NCI-H1436 (cell line): ENCODE measurements at regions not wholly inside any gene's neighbourhood (a gene's known extent, or its start where the extent isn't known, plus 50 kb on each side); places are given as distances from the start of the nearest gene placed in this dataset.
A peak's percentile ranks its signal among the peaks of the same experiment; 100 is the strongest.

Source experiments
- DNase-seq: peaks from one replicate; lab custom pipeline; 2025; lab: John Stamatoyannopoulos, UW

DNA sequence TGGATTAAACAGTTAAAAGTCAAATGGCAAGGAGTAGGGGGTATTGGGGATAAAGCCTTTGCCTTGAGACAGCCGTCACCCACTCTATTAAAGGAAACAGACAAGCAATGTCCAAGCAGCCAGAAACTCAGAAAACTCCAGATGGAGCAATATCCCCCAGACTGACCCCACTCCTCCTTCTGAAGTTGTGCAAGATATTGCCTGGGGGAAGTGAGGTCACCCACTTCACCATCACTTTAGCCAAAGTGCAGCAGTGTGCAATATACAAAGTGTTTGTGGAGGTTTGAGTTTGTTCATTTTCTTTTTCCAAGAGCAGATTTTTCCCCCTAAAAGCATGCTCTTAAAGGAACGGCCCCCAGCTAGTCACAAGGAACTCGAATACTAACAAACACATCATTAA, 125.1 kb downstream of the ETS2 start:
- no peak for DNase-seq

DNA sequence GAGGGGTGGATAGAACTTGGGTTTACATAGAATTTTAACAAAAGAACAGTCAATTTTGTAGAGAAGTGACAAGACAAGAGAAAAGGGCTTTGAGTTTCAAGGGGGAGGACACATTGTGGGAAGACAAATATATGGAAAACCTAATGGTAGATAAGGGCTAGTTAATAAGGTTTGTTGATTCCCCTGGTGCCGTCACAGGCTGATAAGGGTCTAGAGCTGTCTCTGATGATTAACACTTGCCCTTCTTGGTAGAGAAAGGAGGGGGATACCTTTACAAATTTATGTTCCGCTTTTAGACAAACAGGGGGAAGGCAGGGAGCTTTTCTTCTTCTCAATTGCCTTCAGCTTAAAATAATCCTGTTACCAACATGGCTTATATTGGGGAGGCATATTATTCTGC, 124.3 kb downstream of the ETS2 start:
- DNase-seq, result no peak

DNA sequence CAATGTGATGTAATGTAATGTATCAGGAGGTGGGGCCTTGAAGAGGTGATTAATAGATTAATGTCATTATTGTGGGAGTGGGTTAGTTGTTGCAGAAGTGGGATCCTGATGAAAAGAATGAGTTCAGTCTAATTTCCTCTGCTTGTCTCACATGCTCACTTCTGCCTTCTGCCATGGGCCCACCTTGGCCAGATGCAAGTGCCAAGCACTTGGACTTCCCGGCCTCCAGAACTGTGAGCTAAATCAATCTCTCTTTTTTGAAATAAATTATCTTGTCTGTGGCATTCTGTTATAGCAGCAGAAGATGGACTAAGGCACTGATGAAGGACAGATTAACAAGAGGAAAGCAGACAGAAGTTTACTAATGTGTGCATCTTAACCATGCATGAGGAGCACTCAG, 123.9 kb downstream of the ETS2 start:
- no peak for DNase-seq

DNA sequence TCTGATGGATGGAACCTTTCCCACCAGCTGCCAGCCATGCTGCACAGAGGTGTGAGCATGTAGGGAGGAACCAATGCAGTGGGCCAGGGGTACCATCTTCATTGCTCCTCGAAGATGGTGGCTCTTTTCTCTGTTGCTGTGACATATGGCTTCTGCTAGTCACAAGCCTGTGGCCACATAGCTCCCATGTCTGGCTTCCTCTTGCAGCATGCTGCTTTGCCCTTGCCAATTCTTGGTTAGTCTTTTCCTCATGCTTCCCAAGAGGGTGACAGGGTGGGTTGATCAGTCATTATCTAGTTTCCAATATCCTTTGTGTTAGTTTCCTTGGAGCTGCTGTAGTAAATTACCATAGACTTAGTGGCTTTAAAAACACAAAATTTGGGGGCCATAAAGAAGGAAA, 123.4 kb downstream of the ETS2 start:
- DNase-seq, result no peak

DNA sequence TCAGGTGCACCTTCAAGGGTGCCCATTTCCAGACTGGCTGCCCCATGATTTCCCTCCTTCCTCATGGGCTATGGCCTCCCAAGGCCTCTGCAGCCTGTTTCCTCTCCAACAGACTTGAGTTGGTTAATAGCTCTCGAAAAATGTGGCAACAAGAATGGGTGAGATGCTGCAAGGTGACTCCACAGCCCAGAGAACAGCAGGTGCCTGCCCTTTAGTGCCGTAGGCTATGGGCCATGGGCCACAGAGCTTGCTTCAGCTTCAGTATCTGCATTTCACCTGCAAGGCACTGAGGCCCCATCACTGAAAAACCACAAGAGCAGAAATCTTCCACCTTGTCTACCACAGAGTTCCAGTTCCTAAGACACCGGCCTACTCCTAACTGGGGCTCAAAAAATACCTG, 122.0 kb downstream of the ETS2 start:
- DNase-seq, result no peak

DNA sequence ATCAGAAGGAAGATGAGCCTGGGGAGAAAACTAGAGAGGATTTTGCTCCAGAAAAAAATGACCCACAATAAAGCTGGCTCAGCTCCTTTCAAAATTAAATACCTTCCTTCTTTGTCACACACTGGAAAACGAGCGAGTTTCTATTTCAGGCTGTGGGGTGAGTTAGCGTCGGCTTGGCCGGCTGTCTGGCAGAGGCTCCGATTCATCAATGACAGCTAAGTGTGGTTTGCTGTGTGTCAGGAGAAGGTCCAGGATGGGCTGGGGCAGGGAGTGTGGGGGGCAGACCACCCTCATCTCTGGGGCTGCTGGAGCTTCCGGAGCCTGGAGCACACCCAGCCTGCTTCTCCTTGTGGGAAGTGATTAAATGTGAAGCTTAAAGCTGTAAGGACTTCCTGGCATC, 120.2 kb downstream of the ETS2 start:
- DNase-seq, result no peak

DNA sequence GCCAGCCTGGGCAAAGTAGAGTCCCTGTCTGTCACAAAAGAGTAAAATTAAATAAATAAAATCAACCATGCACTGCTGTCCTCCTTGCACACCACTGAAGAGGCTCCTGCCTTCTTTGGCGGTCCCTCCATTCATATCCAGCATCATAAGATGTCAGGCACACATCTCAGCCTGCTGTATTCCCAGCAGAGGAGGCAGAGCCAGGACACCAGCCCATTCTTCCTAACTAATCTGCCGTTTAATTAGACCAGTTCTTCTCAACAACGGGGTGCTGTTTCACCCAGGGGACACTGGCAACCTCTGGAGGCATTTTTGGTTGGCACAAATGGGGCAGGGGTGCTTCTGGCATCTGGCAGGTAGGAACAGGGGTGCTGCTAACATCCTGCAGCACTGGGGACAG, 119.7 kb downstream of the ETS2 start:
- DNase-seq, result no peak

DNA sequence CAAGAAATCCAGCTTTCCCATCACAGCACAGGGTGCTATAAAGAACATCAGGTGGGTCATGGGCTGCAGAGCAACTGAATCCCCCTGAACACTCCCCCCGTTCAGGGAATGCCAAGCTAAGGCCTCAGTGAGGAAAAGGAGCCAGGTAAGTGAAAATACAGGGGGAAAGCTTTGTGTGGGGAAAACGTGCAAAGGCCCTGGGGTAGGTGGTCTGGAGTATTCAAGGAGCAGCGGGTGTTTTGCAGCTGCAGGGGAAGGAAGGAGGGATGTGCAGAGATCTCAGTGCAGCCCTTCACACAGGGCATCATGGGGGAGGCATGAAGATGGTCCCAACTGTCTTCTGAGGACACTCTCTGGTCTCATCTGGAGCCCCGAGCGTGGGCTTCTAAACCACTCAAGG, 119.2 kb downstream of the ETS2 start:
- no peak for DNase-seq

DNA sequence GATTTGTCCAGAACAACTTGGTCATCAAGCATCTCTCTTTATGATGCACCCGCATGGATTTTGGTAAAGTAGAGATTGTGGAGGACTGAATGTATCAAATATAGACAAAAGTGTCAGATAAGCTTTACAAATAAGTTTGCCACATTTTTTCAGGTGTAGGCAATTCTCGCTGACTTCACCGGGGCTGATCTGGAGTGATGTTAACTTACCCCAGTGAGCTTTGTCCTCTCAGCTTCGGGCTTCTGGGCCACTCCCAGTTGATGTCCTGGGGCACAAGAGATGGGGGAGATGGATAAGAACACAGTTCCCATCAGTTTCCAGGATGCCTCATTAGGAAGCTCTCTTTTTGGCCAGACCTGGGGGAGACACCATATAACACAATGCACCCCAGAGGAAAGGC, 117.7 kb downstream of the ETS2 start:
- no peak for DNase-seq

DNA sequence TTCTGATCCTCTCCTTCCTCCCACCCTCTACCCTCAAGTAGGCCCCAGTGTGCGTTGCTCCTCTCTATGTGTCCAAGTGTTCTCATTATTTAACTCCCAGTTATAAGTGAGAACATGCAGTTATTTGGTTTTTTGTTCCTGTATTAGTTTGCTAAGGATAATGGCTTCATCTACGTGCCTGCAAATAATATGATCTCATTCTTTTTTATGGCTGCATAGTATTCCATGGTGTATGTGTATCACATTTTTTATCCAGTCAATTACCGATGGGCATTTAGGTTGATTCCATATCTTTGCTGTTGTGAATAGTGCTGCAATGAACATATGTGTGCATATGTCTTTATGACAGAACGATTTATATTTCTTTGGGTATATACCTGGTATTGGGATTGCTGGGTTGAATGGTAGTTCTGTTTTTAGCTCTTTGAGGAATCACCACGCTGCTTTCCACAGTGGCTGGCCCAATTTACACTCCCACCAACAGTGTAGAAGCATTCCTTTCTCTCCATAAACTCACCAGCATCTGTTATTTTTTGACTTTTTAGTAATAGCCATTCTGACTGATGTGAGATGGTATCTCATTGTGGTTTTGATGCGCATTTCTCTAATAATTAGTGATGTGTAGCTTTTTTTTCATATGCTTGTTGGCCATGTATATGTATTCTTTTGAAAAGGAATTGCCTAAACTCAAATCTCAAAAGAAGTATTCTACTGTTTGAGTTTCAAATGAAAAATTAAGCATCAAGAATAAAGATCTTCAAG, 116.9 kb downstream of the ETS2 start:
- DNase-seq, result no peak

DNA sequence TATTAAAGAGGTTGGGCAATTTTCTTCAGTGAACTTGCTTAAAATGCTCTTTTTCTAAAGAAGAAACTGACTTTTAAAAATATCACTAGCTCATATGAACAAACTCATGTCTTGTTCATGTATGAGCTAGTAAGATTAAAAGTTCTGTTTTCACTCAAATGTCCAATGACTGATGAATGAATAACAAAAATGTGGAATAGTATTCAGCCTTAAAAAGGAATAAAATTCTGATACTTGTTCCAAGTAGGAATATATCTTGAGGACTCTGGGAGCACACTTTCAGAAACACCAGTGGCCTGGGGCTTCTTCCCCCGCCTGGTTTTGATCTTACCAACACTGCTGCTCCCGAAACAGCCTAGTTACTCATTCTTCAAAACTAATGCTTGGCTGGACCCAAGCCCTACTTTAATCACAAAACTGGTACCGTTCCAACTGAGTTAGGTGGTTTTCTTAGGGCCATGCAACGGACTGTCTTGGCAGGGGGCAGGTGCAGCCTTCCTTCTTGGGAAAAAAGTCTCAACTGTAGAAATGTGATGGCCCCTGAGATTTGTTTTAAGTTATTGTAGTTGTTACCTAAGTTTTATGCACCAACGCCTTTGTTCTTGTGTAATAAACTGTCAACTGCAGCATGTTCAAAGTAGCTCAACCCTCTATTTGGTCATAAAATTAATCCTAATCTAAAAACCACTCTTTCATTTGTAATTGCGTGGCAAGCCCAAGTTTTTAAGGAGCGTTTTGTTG, 116.0 kb downstream of the ETS2 start:
- no peak for DNase-seq

DNA sequence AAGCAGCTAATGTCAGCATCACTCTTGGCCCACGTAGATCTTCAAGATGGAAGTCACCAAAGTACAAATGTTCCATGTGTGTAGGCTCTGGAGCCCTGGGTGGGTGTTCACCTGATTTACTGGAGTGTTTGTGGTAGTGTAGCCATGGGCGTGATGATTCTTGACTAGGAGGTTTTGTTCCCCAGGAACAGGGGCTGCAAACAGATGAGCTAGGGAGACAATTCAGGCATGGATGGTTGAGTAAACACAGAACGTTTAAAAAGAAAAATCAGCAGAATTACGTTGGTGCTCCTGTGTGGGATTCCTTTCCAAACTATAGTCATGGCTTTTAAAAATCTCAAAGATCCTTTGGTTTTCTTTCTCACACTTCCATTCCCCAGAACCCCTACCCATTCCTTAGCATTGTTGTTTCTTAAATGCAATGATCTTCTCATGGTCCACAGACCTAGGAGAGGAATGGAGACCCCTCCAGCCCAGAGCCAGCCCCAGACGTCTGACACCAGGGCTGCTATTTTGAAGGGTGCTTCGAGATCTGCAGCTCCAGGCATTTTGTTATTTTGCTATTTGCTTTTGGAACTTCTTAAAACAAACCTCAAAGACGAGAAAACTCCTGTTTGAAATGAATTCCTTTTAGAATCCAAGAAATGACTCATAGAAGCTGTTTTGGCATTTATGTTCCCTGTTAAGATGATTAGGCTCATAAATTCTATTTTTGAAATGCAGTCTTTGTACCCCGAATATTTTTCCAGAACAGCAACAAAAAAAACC, 115.1 kb downstream of the ETS2 start:
- no peak for DNase-seq

DNA sequence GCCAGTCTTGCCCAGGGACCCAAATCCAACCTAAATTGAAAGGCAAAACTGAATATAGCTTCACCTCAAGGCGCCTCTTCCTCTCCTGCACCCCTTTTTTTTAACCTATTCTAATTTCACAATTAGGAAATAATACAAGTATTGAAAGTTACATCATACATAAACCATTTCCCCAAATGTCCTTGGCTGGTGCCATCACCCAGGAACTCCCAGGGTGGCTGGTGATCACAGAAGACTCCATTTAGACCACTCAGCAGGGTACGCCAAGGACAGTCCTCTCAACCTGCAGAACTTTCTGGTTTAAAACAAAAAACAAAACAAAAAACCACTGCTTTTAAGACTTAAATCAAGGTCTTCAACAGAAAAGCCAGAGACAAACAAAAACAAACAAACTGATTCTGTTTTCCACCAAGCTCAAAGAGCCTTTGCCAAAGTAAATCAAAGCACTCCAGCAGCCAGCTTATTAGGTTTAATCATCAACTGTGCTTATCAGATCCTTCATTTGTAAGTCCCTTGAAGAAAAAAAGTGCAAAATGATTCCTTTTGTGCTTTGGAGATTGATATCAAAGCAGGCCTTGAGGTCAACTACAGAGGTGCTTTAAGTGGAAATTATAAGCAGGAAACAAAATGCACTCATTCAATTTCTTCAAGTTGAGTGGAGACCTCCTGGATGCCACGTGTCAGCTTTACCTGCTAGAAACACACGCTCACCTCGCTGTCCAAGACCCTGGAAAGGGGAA, 113.0 kb downstream of the ETS2 start:
- no peak for DNase-seq

DNA sequence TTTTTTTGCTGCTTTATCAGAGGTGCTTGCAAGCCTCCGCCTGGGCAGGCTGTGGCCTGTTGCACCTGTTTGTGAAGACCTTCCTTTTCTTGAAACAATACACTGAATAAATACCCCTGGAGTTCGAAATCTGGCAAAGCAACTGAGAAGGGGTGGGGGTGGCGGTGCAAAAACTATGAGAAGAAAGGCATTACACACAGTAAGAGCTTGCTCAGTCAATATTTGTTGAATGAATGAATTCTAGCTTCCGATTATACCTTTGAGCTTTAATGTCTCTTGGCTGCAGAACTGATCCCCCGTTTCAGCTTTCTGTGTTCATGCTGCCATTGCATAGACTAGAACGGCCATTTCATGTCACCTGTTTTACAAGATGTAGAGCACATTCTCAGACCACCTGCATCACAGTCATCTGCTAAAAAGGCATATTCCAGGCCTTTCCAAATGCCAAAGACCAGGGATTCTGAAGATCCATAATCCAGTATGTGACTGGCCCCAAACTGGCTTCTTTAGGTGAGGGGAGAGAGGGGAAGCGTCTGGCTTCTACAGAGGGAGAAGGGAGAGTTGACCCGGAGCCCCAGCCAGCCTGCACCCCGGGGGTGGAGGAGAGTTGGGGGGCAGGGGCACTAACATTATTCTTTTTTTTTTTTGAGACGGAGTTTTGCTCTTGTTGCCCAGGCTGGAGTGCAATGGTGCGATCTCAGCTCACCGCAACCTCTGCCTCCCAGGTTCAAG, 111.5 kb downstream of the ETS2 start:
- DNase-seq, result peak; percentile 57

DNA sequence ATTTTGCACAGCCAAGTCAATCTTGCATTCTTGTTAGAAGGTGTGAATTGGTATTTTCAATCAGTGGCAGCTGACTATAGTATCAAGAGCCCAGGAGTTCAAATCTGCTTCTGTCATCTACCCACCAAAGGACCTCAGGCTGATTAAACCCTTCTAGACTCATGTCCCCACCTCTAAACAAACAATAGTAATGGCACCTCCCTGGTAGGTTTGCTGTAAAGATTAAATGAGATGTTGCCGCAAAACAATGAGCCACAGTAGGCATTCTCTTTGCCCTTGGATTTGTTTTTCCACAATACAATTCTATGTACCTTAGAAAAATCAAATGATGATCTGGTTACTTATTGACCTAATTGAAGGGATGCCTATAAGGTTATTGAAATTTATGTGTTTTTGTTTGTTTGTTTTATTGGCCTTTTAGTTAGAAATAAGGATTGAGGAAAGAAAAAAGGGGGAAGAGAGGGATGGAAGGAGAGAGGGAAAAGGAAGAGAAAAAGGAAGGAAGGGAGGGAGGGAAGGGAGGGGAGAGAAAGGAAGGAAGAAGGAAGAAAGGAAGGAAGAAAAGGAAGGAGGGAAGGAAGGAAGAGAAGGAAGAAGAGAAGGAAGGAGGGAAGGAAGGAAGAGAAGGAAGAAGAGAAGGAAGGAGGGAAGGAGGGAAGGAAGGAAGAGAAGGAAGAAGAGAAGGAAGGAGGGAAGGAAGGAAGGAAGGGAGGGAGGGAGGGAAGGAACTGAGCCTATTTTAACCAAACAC, 110.7 kb downstream of the ETS2 start:
- DNase-seq, result no peak

DNA sequence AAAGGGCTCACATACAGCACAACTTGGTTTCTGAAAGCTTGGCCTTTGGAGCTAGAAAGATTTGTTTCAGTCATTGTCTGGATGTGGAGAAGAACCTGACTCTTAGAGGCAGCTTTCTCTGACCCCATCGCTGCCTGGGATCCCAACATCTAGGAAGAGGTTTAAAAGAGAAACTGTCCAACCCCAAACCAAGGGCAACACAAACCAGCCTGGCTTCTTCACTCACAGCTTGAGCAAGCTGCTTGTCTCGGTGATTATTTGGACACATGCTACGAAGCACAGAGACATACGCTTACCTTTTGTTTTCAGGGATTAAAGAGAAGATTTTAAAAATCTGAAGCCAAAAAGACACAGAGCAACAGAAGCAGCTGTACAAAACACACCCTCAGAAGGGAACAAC, 109.8 kb downstream of the ETS2 start:
- DNase-seq, result no peak

DNA sequence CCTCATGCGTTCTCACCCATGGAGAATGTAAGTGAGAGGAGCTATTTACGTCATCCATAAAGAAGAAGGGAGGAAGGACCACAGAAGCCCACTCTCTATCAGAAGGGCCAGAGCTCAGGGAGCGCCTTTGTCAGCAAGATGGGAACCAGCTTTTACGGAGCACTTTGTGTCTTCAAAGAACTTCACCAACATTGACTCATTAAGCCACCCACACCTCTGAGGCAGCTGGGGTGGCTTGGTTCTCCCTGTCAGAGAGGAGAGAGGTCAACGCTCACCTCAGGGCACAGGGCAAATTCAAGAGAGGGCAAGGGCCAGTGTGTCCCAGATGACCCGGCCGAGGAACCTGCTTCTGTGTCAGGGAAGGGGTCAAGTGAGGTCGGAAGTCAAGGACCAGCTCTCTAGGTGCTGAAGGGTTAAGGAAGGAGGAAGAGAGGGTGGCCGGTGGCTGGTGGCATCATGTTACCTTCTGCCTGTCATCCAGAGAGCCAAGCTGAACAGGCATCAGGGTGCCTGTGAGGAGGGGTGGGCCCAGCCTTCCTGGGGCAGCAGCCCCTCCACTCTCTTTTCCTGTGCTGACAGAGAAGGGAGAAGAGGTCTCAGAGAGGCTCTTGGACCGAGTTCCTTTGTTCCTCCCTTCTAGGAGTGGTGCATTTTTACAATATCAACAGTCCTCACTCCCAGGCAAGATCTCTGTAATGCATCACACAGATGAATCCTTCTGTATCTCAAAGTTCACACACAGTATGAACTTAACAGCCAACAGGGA, 109.0 kb downstream of the ETS2 start:
- DNase-seq, result no peak

DNA sequence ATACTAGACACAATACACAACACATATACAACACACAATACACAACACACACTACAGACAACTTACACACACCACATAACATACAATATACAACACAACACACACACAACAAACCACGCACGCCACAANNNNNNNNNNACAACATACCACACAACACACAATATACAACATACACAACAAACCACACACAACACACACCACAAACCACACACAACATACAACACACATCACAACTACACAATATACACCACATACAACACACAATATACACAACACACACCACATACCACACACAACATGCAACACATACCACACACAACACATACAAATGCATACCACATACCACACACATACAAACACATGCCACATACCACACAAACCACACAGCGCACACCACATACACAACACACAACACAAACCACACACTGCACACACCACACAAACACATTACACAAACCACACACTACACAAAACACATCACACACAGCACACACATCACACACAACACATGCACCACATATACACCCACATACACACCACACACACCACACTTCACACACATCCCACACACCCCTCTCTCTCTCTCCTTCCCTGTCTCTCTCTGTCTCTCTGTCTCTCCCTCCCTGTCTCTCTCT, 108.3 kb downstream of the ETS2 start:
- no peak for DNase-seq

DNA sequence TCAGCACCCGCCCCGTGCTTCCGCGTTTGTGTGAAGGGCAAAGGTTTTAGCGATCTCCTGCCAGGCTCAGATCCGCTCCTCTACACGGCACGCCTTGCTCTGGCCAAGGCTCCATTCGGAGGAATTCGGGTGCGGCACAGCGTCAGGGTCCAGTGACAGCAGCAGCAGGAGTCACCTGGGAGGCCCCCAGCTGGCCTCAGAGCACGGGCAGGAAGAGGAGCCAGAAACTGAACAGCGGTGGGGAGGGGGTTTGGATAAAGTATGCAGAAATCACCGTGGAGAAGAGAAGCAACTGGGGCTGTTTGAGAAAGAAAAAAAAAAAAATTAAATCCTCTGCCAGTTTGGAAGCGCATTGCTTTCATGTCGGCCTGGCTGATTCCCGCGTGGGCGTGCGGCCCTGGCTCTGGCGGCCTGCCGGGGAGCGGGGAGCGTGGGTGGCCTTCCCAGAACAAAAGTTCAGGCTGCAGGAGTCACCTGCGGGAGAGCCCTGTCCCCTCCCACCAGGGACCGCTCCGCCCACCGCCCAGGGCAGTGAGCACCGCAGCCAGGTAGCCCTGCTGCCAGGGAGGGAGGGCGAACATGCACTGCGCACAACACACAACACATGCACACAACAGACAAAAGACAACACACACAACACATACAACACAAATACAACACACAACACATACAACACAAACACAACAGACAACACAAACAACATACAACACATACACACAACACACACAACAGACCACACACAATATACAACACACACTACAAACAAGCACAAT, 107.6 kb downstream of the ETS2 start:
- DNase-seq, result peak; percentile 23
